ENCODE measurements at regions not wholly inside any gene's neighbourhood (a gene's known extent, or its start where the extent isn't known, plus 50 kb on each side); places are given as distances from the start of the nearest gene placed in this dataset.
"Not testable (repeated sequence)": the region's sequence is repeated elsewhere in the genome, so short reads cannot be mapped to it uniquely, and the experiment has no call there.

GRCh38 chr5:101163088-101163487, 260.0 kb upstream of the ST8SIA4 start:
- no peak for DNase-seq

- no peak for DNase-seq
Observed at GRCh38 chr5:101160002-101160401, 256.9 kb upstream of the ST8SIA4 start.

DNA sequence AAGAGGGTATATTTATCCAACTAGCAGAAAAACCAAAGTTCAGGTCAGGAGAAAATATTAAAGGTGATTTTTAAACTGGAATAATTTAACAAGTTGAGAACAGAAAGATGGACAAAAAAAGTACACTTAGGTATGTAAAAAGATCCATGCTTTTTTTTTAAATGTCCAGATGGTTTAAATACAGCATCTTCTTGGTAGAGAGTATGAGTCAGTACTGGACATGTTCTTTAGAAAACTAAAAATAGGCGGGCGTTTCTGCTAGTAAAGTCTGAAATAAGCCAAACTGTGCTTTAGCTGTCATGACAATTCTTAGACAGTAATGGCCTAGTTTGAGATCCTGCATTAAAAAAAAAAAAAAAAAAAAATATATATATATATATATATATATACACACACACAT, 255.9 kb upstream of the ST8SIA4 start:
- no peak for DNase-seq

GRCh38 chr5:101153526-101153925, 250.4 kb upstream of the ST8SIA4 start:
- DNase-seq: no peak

DNA sequence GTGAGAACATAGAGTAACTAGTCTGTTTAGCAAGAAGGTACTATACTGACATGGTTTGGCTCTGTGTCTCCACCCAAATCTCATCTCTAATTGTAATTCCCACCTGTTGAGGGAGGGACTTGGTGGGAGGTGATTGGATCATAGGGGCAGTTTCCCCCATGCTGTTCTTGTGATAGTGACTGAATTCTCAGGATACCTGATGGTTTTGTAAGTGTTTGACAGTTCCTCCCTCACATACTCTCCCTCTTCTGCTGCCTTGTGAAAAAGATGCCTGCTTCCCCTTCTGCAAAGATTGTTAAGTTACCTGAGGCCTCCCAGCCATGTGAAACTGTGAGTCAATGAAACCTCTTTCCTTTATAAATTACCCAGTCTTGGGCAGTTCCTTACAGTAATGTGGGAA, 240.4 kb upstream of the ST8SIA4 start:
- DNase-seq: no peak

- no peak for DNase-seq
Observed at GRCh38 chr5:101142102-101142501, 239.0 kb upstream of the ST8SIA4 start.

GRCh38 chr5:101136454-101136853, 233.4 kb upstream of the ST8SIA4 start:
- DNase-seq: no peak

DNA sequence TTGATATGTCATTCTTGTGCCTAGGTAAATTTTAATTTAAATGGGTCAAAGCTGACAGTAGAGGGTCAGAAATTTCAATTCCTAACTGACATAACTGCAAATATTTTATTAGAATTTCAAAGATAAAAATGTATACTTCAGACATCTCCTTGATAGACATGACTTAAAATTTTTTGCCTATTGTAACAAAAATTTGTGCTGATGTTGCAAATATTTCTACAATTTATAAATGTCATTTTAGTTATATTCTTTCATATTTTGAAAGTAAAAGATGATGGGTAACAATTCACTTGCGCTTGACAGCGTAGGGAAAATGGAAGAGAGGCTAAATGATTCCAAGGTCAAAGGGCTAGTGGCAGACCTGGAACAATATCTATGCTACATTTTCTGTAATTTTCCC, 220.3 kb upstream of the ST8SIA4 start:
- no peak for DNase-seq

GRCh38 chr5:101112645-101113044, 209.6 kb upstream of the ST8SIA4 start:
- DNase-seq: no peak

- DNase-seq: no peak
Observed at GRCh38 chr5:101103874-101104273, 200.8 kb upstream of the ST8SIA4 start.

GRCh38 chr5:101102506-101102905, 199.4 kb upstream of the ST8SIA4 start:
- no peak for DNase-seq

GRCh38 chr5:101091902-101092301, 188.8 kb upstream of the ST8SIA4 start:
- DNase-seq: no peak

DNA sequence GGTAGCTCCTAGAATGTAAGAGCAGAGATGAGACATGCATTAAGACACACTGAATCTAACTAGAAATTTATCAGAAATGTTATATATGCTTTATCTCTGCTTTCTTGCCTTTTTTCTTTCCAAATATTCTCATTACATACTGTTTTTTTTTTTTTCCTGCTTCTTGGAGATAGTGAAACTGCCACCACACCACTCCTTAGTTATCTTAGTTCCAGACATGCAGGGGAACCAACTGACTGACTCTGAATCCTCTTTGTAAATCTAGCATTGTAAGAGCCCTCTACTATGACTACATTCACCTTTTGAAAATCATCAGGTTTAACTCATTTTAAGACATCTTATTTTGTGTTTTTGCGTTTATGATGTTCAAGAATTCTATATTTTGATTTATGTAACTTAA, 181.3 kb upstream of the ST8SIA4 start:
- DNase-seq: no peak

DNA sequence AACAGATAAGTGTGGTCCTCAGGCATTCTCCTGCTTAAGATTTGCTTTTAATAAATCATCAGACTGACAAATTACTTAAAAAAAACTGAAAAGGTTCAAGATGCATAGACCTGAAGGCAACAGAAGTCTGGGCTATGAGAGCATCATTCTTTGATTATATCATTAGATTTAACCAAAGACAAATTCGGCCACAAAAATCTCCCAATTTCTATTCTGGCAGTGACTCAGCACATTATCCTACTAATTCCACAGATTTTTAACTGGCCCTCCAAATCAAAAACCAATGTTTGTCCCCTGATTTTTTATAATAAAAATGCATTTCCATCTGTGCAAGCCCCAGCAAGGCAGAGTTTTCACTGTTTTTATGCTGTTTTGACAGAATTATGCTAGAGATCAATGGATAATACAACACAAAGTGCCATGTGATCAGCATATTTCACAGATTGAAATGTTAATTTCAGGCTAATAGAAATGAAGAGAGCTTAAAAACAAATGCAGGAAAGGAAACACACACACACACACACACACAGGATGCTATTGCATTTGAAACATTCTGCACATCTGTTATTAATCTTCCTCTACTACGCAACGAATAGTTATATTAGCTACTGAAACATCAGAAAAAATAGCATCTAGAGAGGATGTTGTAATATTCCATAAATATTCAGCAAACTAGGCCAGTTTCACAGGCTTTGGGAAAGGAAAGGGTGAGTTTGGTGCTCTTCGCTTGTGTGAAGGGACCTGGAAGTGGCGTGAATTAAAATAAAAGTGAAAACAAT, 177.6 kb upstream of the ST8SIA4 start:
- peak; percentile 13 for DNase-seq

DNA sequence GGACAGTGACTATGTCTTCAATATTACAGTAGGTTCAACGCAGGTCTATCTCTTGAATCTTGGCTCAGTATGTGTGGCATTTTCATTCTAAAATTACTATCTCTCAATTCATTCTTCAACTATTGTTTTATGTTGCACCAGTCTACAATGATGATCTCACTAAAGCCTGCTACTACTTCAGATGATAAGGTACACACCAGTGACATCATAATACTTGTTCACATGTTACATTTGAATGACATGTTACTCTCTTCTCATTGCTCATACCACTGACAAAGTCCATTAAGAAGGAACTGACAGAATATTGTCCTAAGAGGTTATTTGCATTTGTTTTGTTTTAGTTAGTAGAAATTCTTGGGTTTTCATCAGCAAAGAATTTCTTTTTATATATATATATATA, 165.2 kb upstream of the ST8SIA4 start:
- DNase-seq: no peak

DNA sequence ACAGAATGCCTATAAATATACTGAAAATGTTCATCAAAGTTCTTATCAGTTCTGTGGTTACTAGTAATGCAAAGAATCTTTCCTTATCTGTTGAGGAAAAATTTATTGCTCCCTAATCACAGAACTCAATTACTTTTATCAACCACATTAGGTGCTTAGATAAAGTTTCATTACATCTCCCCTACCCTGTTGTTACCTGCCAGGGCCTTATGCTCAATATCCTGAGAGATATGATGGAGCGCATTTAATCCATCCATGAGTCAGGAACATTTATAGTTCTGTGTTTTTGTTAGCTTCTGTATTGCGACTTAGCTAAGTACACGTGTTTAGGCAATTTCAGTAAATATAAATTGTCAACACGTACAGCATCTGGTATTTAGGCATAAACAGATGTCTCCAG, 164.3 kb upstream of the ST8SIA4 start:
- no peak for DNase-seq

DNA sequence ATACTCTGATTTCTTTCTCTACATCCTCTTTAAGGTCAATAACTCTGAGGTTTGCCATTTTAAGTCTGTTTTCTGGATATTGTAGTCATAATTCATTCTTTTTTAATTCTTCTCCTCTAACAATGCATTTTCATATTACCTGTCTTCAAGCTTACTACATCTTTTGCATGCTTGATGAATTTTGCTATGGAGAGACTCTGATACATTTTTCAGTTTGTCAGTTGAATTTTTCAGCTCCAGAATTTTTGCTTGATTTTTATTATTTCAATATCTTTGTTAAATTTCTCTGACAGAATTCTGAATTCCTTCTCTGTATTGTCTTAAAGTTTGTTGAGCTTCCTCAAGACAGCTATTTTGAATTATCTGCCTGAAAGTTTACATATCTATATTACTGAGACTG, 159.8 kb upstream of the ST8SIA4 start:
- no peak for DNase-seq

- DNase-seq: no peak
Observed at GRCh38 chr5:101047181-101047580, 144.1 kb upstream of the ST8SIA4 start.

GRCh38 chr5:101045689-101046088, 142.6 kb upstream of the ST8SIA4 start:
- DNase-seq: peak; percentile 4

DNA sequence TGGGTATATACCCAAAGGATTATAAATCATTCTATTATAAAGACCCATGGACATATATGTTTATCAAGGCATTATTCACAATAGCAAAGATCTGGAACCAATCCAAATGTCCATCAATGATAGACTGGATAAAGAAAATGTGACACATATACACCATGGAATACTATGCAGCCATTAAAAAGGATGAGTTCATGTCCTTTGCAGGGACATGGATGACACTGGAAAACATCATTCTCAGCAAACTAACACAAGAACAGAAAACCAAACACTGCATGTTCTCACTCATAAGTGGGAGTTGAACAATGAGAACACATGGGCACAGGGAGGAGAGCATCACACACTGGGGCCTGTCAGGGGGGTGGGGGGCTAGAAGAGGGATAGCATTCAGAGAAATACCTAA, 136.9 kb upstream of the ST8SIA4 start:
- not testable (repeated sequence) for DNase-seq

GRCh38 chr5:101036778-101037177, 133.7 kb upstream of the ST8SIA4 start:
- no peak for DNase-seq

DNA sequence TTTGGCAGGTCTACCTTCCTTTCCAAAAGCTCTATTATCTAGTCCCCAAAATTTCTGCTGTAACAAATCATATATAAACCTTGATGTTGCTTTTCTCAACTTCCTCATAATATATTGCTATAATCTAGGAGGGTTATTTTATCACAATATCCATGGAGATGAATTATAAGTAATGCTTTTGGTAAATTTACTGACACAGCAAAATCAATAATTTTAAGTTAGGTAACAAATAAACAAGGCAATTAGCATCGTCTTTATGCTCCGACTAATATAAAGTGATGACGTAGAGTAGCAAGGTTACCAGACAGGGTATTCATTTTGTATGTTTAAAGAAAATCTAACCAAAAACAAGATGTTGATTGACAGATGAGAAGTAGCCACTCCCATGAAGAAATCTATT, 132.3 kb upstream of the ST8SIA4 start:
- DNase-seq: no peak

GRCh38 chr5:101024299-101024698, 121.2 kb upstream of the ST8SIA4 start:
- no peak for DNase-seq

DNA sequence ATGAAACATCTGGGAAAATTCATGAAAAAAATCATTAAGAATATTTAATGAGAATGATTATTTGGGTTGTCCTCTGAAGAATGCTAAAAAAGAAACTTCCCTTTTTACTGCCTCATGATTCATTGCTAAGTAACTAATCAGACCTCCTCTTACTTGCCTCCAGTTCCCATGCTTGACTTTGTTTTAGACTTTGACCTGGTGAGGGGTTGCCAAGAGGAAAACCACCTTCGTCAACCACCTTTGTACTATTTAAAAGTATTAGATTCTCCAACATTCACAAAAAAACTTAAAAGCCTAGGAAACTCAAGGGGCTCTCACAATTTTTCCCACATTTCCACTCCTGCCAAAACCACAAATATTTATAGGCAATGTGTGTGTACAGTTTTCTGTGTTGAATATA, 115.2 kb upstream of the ST8SIA4 start:
- DNase-seq: no peak

DNA sequence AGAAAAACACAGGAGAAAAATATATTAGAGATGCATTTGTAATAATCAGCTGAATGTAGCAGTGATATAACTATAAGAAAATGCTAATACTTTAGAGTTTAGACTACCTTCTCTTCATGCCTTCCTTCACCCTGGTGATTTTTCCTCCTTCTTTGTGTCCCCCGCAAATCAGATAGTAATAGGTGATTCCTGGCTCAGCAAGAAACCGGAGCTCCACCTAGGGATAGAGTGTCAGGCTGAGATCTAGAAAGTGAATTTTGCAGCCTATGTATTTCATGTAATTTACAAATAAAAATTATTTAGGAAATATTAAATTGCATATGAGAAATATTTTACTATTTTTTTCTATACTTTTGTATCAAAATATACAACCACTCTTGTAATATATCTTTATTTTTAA, 109.8 kb upstream of the ST8SIA4 start:
- no peak for DNase-seq

Measured in fibroblast of skin of back (primary cell).